NCI-H82 (cell line): ENCODE measurements at regions not wholly inside any gene's neighbourhood (a gene's known extent, or its start where the extent isn't known, plus 50 kb on each side); places are given as distances from the start of the nearest gene placed in this dataset.

ENCODE experiments used
- DNase-seq: peaks from one replicate; lab custom pipeline; 2025; lab: John Stamatoyannopoulos, UW

DNA sequence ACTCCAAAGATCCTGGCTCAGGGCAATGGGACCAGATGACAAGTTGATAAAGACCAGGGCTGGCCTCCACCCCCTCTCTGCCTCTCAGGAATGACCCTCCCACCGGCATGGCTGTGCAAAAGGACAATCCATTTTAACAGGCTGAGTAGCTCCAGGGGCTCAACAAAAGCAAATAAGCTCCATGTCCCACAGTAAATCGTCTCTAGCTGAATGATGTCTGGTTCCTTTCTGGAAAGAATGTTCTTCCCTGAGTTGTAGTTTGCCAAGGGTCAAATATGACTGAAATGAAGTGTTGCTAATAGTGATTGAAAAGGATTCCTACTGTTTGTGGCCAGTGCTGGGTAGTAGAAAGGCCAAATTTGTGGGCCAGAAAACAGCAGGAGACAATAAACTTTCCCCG, 434.4 kb upstream of the ETAA1 start:
- DNase-seq = peak; percentile 58

- DNase-seq = no peak
These were observed 430.5 kb upstream of the ETAA1 start for GRCh38 chr2:66966631-66967030.

DNA sequence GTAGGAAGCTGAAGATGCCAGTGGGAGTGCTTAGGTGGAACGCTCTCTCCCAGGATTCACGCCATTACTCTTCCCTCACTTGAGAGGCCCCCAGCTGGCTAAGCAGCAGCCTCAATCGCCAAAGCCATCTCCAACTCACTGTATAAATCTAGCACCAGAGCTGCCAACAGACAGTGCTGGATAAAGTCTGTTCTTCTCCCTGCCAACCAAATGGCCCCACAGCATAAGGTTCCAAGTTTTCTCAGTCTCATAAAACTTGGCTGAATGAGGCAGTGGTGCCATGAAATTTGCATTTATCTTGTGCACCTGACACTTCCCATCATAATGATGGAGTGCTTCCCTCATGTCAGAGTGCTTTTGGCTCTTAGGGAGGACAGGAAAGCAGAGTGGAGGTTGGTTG, 428.2 kb upstream of the ETAA1 start:
- no peak for DNase-seq

DNA sequence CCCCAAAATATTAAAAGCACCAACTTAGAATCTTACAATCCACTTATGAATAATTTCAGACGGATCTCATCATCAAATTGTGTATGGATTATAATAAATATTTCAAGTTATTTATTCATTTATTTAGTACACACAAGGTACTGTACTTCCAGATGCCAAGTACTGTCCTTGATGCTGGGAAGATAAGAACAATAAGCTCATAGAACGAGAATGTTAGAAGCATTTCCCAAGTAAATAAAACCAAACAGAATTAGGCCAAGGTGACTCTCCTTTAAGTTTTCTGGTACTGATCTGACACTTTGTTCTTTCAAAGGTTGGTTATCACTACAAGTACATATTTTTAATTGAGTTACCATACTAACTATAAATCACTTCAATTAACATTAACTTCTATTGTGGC, 416.1 kb upstream of the ETAA1 start:
- DNase-seq = no peak

- no peak for DNase-seq
These were observed 414.4 kb upstream of the ETAA1 start for GRCh38 chr2:66982766-66983165.

DNA sequence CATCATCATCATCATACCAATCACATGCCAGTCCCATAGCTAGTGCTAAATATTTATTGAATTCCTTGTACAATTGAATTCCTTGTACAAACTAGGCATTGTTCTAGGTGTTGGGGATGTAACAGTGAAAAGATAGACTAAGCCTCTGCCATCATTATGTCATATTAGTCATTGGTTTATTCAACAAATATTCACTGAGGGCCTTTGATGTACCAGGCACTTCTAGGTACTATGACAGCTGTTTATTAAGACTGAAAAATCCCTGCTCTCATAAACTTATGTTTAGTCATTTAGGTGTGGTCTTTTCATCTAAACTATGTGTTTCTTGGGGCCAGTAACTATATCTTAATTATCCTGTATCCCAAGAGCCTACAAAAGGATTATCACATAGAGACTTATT, 412.3 kb upstream of the ETAA1 start:
- no peak for DNase-seq

DNA sequence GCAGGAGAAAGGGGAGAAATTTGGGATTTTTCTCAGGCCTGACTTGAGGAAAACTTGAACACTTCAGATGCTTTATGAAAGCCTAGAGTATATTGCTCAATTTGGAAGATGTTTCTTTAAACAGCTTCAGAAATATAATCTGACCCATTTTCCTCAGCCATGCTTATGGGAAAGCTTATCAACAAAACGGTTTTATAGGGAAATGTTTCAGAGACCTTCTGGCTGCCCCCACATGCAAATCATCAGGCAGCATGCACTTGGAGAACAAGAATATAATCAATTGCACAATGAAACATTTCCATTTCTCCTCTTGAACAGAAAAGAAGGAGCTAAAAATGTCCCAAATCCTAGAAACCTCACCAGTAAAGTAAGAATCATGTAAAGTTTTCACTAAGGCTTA, 411.2 kb upstream of the ETAA1 start:
- no peak for DNase-seq

GRCh38 chr2:66987733-66988132, 409.4 kb upstream of the ETAA1 start:
- DNase-seq = peak; percentile 59

GRCh38 chr2:66994654-66995053, 402.5 kb upstream of the ETAA1 start:
- DNase-seq = no peak

DNA sequence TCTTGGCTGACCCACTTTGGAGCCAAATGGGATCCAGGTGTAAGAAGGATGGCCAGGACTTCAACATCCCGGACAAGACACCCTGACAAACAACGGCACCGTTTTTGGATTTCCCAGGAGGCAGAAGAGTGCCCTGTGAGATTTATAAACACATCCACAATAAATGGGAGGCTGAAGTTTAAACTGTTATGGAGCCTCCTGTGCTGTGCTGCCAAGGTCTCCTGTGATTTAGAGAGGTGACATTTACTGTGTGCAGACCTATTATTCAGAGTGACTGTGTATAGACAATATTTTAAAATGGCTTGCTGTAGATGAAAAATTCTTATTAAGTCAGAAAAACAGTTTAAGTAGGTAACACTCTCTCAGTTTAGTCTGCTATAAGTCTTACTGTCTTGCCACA, 401.5 kb upstream of the ETAA1 start:
- DNase-seq = no peak

GRCh38 chr2:67002618-67003371, 394.3 kb upstream of the ETAA1 start:
- peak; percentile 24 for DNase-seq

- DNase-seq = peak; percentile 86
These were observed 390.7 kb upstream of the ETAA1 start for GRCh38 chr2:67006373-67006960.

GRCh38 chr2:67008155-67008554, 389.0 kb upstream of the ETAA1 start:
- DNase-seq = no peak

DNA sequence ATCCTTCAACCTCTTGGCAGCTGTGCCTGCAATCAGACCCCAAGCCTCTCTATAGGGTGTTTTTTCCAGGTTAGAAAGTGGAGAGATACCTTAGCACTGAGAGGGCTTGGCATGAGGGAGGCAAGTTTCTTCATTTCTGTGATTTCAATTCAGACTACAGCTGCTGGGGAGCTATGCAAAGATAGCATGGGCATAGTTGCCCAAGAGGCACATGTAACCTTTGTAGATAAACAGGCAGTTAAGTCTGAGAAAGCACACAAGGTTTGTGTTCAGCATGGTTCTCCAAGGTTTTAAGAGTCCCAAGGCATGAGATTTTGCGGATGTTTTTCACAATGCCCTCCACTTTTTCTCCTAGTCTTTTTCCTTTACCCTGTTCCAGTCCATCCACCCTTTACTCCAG, 385.0 kb upstream of the ETAA1 start:
- DNase-seq = no peak

GRCh38 chr2:67013821-67014220, 383.3 kb upstream of the ETAA1 start:
- no peak for DNase-seq

GRCh38 chr2:67015681-67016080, 381.5 kb upstream of the ETAA1 start:
- no peak for DNase-seq

DNA sequence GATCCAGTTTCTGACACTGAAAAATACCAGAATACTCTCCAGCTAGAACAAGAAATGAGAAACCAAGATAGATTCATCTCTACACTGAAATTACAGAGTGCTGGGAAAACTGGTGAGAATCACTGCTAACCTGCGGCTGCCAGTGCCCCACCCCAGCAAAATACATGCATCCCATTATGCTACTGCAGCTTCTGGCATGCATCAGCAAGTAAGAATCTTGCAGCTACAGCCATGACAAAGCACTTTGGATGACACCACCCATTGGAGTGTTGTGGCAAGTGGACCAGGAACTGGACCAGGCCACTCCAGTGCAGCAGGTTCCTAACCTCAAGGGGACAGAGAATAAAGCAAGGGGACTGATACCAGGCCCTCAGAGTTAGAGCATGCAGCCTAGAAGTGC, 378.8 kb upstream of the ETAA1 start:
- DNase-seq = no peak

GRCh38 chr2:67032076-67032475, 365.1 kb upstream of the ETAA1 start:
- DNase-seq = no peak

DNA sequence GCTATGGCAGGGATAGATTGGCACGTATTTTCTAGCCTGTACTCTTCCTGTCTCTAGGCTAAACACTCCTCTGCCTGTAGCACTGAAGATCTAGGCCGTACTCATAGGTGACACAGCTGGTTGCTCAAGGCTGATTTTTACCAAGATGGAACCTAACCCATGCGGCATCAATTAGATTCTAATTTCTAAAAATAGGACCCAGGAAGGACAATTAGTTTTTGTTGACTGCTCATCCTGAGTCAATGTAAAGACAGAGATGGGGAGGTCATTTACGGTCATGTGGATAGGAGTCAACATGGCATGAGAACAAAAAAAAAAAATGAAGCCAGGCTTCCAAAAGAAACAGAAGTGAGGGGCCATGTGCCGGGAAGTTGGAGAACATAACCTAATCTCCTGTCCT, 360.7 kb upstream of the ETAA1 start:
- DNase-seq = no peak

GRCh38 chr2:67037655-67038054, 359.5 kb upstream of the ETAA1 start:
- DNase-seq = no peak

- no peak for DNase-seq
These were observed 358.9 kb upstream of the ETAA1 start for GRCh38 chr2:67038195-67038594.

DNA sequence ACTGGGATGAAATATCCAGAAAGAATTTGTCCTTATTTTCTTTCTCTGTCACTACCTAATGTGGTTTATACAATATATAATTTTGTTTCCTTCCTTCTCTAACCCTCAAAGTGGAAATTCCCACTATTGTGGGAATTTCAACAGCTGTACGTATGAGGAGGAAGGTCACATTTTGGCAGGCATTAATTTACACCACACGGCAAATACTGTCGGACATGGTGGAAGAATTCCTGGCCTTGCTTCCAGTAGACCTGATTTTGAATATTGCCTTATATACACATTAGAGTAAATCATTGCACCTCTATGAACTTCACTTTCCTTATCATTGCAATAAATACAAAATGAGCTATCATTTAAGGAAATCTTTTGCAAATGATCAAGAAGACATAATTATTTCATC, 358.1 kb upstream of the ETAA1 start:
- DNase-seq = no peak

- no peak for DNase-seq
These were observed 357.5 kb upstream of the ETAA1 start for GRCh38 chr2:67039517-67040103.

- no peak for DNase-seq
These were observed 356.1 kb upstream of the ETAA1 start for GRCh38 chr2:67041051-67041450.
